ENCODE measurements at regions not wholly inside any gene's neighbourhood (a gene's known extent, or its start where the extent isn't known, plus 50 kb on each side); places are given as distances from the start of the nearest gene placed in this dataset.
A peak's percentile ranks its signal among the peaks of the same experiment; 100 is the strongest.

DNA sequence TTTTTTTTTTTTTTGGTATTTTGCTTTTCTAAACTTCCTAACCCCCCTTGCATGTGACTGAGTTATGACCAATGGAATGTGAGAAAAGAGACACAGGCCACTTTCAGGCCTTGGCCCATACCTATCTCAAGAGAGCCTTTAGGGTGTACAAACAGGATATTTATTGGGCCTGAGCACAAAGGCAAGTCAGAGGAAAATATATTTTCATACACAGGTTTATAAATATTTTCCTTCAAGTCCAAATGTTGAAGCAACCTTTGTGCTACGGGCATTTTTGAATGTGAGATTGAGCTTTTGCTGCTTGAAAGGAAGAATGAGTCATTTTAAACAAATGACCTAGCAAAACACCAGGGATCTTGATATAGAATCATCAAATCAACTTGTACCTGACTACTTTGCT lies 228.6 kb upstream of the E2F7 start (continued):
- TF ChIP-seq CTCF (IDR thresholded peaks at IDR 0.05) (no peak), EP300 (IDR thresholded peaks at IDR 0.05; ENCODE audit: borderline replicate concordance in 1 of 2, low read depth in 1 of 2, low read length in 1 of 2) (no peak), JUND (IDR thresholded peaks at IDR 0.05) (peak; percentile 54), RCOR1 (IDR thresholded peaks at IDR 0.05; ENCODE audit: low read length) (no peak), TCF12 (IDR thresholded peaks at IDR 0.05) (peak; percentile 12; the same call in 1 of the 2 replicates), USF1 (IDR thresholded peaks at IDR 0.05; ENCODE audit: borderline replicate concordance, low read depth) (no peak), FOSL2 (IDR thresholded peaks at IDR 0.05; ENCODE audit: borderline replicate concordance, low read depth) (peak; percentile 73), RFX5 (IDR thresholded peaks at IDR 0.05; ENCODE audit: low read length) (no peak)

DNA sequence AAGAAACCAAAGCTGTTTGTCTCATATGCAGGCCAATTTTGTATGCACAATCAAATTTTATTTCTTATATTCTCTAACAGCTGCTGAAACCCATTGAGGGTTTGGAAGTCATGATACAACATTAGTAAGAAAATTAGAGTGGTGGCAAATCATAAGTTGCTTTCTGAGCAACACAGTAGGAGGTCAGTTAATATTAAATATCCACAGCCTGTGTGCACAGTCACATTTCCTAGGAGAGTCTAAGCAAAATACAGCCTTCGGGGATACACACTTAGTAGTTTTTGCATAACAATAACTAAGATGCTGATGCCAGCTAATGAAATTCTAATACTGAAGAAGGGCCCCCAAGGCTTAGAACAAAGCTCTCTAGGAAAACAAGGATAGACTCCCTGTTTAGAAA lies 209.6 kb upstream of the E2F7 start:
- Histone ChIP-seq H3K9ac (no peak overlapping the region), H4K20me1 (ENCODE audit: insufficient read depth) (no peaks in the 10 kb centered on the region), H3K9me2 (no peaks in the 10 kb centered on the region), H2AFZ (ENCODE audit: low read depth) (no peak overlapping the region), H3F3A (replicated peaks; ENCODE audit: insufficient read depth) (no peaks in the 10 kb centered on the region), H3K27me3 (ENCODE audit: insufficient read depth) (no peaks in the 10 kb centered on the region), H3K79me2 (ENCODE audit: insufficient read depth) (no peaks in the 10 kb centered on the region), H3K27ac (ENCODE audit: low read depth in 2 of 2, low read length in 1 of 2) (no peak overlapping the region), H3K4me2 (no peak overlapping the region), H3K4me1 (ENCODE audit: control insufficient read depth in 1 of 2, insufficient read depth in 2 of 2, low read depth in 1 of 2, low read length in 1 of 2) (no peaks in the 10 kb centered on the region), H3K36me3 (replicated peaks in 1 of 2; ENCODE audit: control insufficient read depth in 1 of 2, insufficient read depth in 2 of 2, low read length in 1 of 2) (no peaks in the 10 kb centered on the region), H3K4me3 (ENCODE audit: low read depth in 2 of 2, low read length in 1 of 2) (no peak overlapping the region), H3K9me3 (no peaks in the 10 kb centered on the region)
- POLR2A ChIA-PET, result no interaction called here
- WGBS (ENCODE audit: low lambda C conversion rate), result 21% methylated on average over 1 of the region's 1 CpG
- DNase-seq, result no peak
- TF ChIP-seq MXI1 (IDR thresholded peaks at IDR 0.05; ENCODE audit: low read depth, low read length) (no peak), NFIC (IDR thresholded peaks at IDR 0.05; ENCODE audit: borderline replicate concordance) (no peak), CTCF (IDR thresholded peaks at IDR 0.05) (no peak), MAX (IDR thresholded peaks at IDR 0.05; ENCODE audit: low read depth) (no peak), EZH2phosphoT487 (IDR thresholded peaks at IDR 0.05; ENCODE audit: borderline replicate concordance, low read depth) (no peak), ELF1 (IDR thresholded peaks at IDR 0.05) (no peak), RAD21 (IDR thresholded peaks at IDR 0.05; ENCODE audit: low read length) (no peak), NRF1 (IDR thresholded peaks at IDR 0.05; ENCODE audit: low read depth, low read length) (no peak), GABPA (IDR thresholded peaks at IDR 0.05; ENCODE audit: low read depth) (no peak), YY1 (IDR thresholded peaks at IDR 0.05; ENCODE audit: low read depth) (no peak), RXRA (IDR thresholded peaks at IDR 0.05; ENCODE audit: borderline replicate concordance, low read depth) (no peak), MEF2A (IDR thresholded peaks at IDR 0.05; ENCODE audit: borderline replicate concordance, low read depth) (no peak), TAF1 (IDR thresholded peaks at IDR 0.05; ENCODE audit: borderline replicate concordance, low read depth, low read length) (no peak)
- TF ChIP-seq, protein P1, sequence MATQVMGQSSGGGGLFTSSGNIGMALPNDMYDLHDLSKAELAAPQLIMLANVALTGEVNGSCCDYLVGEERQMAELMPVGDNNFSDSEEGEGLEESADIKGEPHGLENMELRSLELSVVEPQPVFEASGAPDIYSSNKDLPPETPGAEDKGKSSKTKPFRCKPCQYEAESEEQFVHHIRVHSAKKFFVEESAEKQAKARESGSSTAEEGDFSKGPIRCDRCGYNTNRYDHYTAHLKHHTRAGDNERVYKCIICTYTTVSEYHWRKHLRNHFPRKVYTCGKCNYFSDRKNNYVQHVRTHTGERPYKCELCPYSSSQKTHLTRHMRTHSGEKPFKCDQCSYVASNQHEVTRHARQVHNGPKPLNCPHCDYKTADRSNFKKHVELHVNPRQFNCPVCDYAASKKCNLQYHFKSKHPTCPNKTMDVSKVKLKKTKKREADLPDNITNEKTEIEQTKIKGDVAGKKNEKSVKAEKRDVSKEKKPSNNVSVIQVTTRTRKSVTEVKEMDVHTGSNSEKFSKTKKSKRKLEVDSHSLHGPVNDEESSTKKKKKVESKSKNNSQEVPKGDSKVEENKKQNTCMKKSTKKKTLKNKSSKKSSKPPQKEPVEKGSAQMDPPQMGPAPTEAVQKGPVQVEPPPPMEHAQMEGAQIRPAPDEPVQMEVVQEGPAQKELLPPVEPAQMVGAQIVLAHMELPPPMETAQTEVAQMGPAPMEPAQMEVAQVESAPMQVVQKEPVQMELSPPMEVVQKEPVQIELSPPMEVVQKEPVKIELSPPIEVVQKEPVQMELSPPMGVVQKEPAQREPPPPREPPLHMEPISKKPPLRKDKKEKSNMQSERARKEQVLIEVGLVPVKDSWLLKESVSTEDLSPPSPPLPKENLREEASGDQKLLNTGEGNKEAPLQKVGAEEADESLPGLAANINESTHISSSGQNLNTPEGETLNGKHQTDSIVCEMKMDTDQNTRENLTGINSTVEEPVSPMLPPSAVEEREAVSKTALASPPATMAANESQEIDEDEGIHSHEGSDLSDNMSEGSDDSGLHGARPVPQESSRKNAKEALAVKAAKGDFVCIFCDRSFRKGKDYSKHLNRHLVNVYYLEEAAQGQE (IDR thresholded peaks at IDR 0.05; ENCODE audit: low read depth, low read length), result no peak
- TF ChIP-seq, protein P2, sequence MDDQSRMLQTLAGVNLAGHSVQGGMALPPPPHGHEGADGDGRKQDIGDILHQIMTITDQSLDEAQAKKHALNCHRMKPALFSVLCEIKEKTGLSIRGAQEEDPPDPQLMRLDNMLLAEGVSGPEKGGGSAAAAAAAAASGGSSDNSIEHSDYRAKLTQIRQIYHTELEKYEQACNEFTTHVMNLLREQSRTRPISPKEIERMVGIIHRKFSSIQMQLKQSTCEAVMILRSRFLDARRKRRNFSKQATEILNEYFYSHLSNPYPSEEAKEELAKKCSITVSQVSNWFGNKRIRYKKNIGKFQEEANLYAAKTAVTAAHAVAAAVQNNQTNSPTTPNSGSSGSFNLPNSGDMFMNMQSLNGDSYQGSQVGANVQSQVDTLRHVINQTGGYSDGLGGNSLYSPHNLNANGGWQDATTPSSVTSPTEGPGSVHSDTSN (IDR thresholded peaks at IDR 0.05), result no peak
- TF ChIP-seq, protein P3, sequence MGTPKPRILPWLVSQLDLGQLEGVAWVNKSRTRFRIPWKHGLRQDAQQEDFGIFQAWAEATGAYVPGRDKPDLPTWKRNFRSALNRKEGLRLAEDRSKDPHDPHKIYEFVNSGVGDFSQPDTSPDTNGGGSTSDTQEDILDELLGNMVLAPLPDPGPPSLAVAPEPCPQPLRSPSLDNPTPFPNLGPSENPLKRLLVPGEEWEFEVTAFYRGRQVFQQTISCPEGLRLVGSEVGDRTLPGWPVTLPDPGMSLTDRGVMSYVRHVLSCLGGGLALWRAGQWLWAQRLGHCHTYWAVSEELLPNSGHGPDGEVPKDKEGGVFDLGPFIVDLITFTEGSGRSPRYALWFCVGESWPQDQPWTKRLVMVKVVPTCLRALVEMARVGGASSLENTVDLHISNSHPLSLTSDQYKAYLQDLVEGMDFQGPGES (IDR thresholded peaks at IDR 0.05; ENCODE audit: low read depth, low read length), result no peak
- CTCF ChIA-PET, result no interaction called here
